Stimulated activated CD8-positive, alpha-beta memory T cell treated with anti-CD3 and anti-CD28 coated beads, Interleukin-15, amount 100 ng/mL, for 24 hours (primary cell): ENCODE measurements at regions not wholly inside any gene's neighbourhood (a gene's known extent, or its start where the extent isn't known, plus 50 kb on each side); places are given as distances from the start of the nearest gene placed in this dataset.

ENCODE experiments used
- DNase-seq: peaks from one replicate; pipeline ENCODE4 v3.0.0-alpha.2; 2020; ENCODE audit warnings: low read depth

DNA sequence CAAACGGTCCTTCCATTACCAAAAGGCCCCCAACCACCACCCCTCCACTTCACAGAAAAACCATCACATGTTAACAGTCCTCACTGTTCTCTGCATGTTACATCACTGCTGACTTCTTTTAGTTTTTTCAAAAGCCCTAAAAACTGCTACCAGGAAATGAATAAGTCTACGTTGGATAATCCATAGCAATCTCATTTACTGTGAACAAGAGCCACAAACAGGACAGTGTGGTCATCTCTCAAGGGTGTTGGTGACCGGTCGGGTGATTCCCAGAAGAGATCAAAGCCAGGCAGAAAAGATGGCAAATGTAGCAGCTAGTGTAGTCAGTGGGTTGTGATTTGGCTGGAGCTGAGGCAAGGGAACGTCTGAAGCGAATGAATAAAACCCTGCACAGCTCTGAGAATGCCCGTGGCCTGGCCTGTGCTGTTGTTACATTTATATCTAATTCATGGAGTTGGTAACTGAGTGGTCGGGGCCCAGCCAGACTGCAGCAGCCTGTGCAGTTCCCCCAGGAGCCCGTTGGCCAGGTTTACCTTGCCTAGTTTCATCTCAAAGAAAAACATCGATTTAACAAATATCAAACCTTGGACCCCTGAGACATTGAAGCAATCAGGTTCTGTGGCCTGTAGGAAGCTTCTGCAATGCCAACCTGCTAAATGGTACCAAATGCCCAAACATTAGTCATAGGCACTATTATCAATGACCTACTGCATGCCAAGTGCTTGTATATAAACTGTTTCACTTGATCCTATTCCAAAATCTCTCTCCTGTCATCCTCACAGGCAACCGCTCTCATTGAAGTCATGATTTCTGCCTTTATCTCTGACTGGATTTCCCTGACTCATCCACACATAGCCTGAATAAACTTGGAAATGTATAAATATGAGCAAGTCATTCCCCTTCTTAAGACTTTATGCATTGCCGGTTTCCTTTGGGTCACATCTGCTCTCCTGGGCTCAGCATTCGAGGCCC lies 153.8 kb upstream of the SERP2 start:
- no peak for DNase-seq

GRCh38 chr13:44220948-44221347 lies 152.7 kb upstream of the SERP2 start:
- DNase-seq = no peak

GRCh38 chr13:44221657-44222056 lies 152.0 kb upstream of the SERP2 start:
- DNase-seq = no peak

- DNase-seq = no peak
Observed at GRCh38 chr13:44223770-44224444, 149.7 kb upstream of the SERP2 start.

GRCh38 chr13:44224450-44225149 lies 149.0 kb upstream of the SERP2 start:
- DNase-seq = no peak

DNA sequence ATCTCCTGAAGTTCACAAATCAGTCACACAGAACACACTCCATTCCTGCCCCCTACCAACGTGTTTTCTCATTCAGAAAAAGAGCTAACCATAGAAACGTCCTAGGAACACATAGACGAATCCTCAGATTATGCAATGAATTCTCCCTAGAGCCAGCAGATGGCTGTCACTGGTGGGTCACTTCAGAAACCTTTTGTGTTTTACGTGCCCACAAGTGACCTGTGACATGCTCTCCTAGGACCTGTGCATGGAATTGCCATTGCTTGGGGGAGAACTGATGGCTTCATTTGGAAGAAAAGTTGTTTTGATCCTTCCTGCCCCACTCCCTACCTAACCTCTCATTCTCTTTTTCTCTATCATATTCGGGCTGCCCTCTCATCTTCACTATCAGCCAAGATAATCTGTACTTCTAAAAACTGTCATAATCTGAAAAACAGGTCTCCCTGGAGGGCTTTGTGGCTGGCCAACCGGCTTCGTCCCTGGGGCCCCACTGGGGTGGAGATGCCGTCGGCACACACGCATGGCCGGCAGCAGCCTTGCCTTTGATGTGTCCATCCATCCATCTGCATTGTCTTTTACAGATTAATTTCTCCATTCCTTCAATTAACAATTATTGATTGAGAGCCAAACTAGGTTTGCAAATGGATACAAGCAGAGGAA lies 144.1 kb upstream of the SERP2 start:
- DNase-seq = no peak

- no peak for DNase-seq
Observed at GRCh38 chr13:44230071-44230470, 143.6 kb upstream of the SERP2 start.

GRCh38 chr13:44230736-44231135 lies 142.9 kb upstream of the SERP2 start:
- DNase-seq = no peak

- DNase-seq = no peak
Observed at GRCh38 chr13:44231786-44232516, 141.7 kb upstream of the SERP2 start.

GRCh38 chr13:44232774-44233173 lies 140.8 kb upstream of the SERP2 start:
- DNase-seq = no peak

- DNase-seq = no peak
Observed at GRCh38 chr13:44234566-44234965, 139.1 kb upstream of the SERP2 start.

DNA sequence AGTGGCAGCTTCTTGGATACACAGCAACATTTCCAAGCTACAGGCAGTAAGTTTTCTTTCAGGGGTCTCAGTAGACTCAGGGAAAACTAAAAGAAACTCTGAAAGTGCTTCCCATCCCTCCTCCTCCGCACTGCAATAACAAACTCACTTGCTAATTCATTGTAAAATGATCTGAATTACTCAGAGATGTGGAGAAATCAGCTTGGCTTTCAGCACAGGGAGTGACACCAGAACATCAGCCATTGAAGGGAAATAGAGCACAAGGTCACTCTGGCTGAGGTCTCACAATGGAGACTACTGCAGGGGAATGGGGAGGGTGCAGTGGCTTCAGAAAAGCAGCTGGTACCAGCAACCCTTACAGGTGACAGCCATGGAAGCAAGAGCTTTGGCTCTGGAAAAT lies 137.3 kb upstream of the SERP2 start:
- no peak for DNase-seq

- no peak for DNase-seq
Observed at GRCh38 chr13:44236801-44237207, 136.8 kb upstream of the SERP2 start.

DNA sequence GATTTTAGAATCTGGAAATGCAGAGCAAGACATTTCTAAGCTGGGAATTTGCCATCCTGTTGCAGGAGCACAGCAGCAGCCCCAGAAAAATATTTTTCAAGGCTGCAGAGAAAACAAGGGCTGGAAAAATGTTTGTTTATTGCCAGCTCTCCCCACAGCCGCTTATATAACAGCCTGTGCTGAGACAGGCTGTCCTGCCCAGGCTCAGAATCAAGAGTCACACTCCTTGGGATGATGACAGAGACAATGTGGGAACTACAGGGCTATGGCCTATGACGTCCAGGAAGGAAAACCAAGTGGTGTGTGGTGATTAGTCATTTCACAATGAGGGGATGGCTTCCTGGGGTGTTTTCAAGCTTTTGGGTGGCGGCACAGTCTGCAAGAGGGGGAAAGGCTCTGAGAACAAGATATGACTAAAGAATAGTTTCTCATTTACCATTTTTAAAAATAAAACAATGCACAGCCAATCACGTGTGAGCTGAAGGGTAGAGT lies 136.3 kb upstream of the SERP2 start:
- no peak for DNase-seq

DNA sequence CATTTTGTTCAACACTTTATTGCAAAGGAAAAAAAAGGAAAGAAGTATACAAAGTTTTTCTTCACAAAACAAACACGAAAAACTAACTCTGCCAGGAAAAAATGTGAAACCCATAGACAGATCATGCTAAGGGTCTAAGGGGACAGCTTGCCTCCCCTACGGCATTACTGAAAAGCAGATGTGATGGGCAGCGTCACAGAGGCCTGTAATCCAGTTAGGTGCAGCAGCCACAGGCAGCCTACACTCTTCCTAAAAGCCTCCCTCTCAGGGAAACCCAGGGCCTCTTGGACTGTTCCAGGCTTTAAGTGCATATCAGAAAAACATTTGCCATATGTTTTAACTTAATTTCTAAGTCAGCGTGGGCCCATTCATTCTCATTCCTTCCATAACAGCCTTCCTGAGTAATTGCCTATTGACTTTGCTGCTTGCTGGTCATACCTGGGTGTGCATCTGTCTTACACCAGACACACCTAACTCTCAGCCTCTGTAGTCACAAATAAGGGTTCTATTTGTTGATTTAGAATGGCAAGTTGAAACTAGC lies 135.7 kb upstream of the SERP2 start:
- no peak for DNase-seq

GRCh38 chr13:44240611-44241145 lies 132.9 kb upstream of the SERP2 start:
- DNase-seq = no peak

DNA sequence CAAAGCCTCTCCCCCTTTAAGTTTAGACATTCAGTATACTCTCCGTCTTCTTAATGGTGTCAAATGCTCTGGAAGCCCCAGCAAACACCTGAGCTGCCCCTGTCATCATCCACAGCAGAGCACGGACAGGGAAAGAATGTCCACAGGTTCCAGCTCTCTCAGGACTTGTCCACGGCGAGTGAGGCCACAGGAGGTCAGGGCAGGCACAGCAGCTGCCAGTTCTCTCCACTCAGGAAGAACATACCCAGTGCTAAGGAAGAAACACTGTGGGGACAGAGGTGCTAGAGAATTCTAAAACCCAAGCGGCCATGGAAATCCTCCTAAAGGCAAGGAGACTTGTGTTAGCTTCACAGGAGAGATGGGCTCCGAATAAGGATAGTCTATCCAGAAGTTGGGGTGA lies 132.0 kb upstream of the SERP2 start:
- no peak for DNase-seq

DNA sequence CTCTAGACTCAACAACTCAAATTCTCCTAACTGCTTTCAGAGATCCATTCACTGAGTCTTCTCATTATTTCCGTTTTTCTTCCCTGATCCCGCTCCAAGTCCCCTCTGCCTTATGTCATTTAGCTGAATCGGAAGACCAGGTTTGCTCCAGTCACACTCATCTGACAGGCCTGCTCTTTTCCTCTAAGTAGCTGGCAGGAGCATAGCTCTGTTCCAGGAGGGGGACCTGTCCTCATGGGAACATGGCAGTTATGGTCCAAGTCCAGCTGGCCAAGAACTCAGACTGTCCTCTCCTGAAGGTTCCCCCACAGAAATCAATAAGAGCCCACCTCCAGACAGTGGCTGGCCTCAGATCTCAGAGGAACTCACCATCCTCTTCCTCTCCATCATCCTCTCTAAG lies 130.9 kb upstream of the SERP2 start:
- DNase-seq = no peak

GRCh38 chr13:44243198-44243857 lies 130.3 kb upstream of the SERP2 start:
- DNase-seq = no peak

GRCh38 chr13:44244288-44244687 lies 129.3 kb upstream of the SERP2 start:
- no peak for DNase-seq
